C4-2B (cell line): ENCODE measurements at regions not wholly inside any gene's neighbourhood (a gene's known extent, or its start where the extent isn't known, plus 50 kb on each side); places are given as distances from the start of the nearest gene placed in this dataset.

Source experiments
- ZFX ChIP-seq: fragments of 450-650 bp; IDR thresholded peaks from 2 replicates; pipeline ENCODE4 v1.6.1; 2017
- TF ChIP-seq, protein P1 (sequence below): fragments of 450-650 bp; conservative IDR thresholded peaks from 2 replicates; pipeline ENCODE4 v1.5.1; 2017; ENCODE audit warnings: mild to moderate bottlenecking

GRCh38 chr10:111511751-111512150 lies 434.9 kb downstream of the ADRA2A start:
- TF ChIP-seq, protein P1, sequence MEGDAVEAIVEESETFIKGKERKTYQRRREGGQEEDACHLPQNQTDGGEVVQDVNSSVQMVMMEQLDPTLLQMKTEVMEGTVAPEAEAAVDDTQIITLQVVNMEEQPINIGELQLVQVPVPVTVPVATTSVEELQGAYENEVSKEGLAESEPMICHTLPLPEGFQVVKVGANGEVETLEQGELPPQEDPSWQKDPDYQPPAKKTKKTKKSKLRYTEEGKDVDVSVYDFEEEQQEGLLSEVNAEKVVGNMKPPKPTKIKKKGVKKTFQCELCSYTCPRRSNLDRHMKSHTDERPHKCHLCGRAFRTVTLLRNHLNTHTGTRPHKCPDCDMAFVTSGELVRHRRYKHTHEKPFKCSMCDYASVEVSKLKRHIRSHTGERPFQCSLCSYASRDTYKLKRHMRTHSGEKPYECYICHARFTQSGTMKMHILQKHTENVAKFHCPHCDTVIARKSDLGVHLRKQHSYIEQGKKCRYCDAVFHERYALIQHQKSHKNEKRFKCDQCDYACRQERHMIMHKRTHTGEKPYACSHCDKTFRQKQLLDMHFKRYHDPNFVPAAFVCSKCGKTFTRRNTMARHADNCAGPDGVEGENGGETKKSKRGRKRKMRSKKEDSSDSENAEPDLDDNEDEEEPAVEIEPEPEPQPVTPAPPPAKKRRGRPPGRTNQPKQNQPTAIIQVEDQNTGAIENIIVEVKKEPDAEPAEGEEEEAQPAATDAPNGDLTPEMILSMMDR, result no peak; the same call in 1 of the 2 replicates
- TF ChIP-seq ZFX, result no peak
